ENCODE measurements at regions not wholly inside any gene's neighbourhood (a gene's known extent, or its start where the extent isn't known, plus 50 kb on each side); places are given as distances from the start of the nearest gene placed in this dataset.
"Not testable (repeated sequence)": the region's sequence is repeated elsewhere in the genome, so short reads cannot be mapped to it uniquely, and the experiment has no call there.

DNA sequence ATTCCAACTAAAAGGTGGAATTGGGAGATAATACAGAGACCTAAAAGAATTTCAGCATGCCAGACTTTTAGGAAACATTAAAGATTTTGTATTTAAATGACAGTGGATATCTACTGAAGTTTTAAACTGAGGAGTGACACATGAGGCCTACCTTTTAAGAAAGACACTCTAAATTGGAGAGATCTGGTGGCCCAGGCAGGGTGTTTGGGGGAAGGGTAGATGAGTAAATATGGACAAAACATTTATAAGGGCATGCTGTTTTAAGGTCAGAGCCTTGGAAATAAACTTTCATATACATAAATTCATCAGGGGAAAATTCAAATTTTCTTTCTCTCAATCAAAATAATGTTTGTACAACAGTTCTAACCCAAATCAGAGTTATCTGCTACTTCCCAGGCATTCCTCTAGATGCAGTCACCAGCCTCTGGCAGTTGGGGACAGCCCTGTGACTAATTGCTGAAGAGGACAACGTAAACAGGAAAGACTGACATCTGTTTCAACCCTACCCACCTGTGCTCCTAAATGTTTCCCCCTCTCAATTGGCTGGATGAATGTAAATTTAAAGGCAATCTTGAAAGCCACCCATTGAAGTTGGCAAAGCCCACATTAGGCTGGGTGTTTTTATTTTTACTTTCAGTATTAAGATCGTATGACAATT is 1646.9 kb upstream of the ADGRL3 start:
- no peak overlapping the region for H3K4me3 ChIP-seq (ENCODE audit: low read depth, low read length)
- CTCF ChIA-PET, result no interaction called here
- POLR2A ChIA-PET, result no interaction called here
- TF ChIP-seq, protein P1, sequence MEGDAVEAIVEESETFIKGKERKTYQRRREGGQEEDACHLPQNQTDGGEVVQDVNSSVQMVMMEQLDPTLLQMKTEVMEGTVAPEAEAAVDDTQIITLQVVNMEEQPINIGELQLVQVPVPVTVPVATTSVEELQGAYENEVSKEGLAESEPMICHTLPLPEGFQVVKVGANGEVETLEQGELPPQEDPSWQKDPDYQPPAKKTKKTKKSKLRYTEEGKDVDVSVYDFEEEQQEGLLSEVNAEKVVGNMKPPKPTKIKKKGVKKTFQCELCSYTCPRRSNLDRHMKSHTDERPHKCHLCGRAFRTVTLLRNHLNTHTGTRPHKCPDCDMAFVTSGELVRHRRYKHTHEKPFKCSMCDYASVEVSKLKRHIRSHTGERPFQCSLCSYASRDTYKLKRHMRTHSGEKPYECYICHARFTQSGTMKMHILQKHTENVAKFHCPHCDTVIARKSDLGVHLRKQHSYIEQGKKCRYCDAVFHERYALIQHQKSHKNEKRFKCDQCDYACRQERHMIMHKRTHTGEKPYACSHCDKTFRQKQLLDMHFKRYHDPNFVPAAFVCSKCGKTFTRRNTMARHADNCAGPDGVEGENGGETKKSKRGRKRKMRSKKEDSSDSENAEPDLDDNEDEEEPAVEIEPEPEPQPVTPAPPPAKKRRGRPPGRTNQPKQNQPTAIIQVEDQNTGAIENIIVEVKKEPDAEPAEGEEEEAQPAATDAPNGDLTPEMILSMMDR (IDR thresholded peaks at IDR 0.05; ENCODE audit: insufficient read depth, low read length, missing control alignments), result no peak
- DNase-seq (ENCODE audit: low read depth, low spot score), result no peak

DNA sequence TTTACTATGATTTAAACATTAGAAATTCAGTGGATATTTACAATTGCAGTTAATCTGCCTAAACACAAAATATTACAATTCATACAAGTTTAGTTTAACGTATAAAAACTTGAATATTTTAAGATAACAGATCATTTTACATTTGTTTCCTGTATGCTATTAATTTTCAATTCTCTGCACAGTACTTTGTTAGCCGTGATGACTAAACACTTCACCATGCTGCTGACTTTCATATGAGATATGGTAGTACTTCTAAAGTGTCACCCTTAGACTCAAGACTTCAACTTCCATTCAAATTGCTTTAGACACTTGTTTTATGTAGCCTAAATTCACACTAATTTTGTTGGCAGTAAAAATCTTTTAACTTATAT is 1646.4 kb upstream of the ADGRL3 start:
- DNase-seq (ENCODE audit: low read depth, low spot score), result no peak
- CTCF ChIA-PET, result no interaction called here
- no peak overlapping the region for H3K4me3 ChIP-seq (ENCODE audit: low read depth, low read length)
- TF ChIP-seq, protein P1 (IDR thresholded peaks at IDR 0.05; ENCODE audit: insufficient read depth, low read length, missing control alignments), result no peak
- POLR2A ChIA-PET, result no interaction called here

DNA sequence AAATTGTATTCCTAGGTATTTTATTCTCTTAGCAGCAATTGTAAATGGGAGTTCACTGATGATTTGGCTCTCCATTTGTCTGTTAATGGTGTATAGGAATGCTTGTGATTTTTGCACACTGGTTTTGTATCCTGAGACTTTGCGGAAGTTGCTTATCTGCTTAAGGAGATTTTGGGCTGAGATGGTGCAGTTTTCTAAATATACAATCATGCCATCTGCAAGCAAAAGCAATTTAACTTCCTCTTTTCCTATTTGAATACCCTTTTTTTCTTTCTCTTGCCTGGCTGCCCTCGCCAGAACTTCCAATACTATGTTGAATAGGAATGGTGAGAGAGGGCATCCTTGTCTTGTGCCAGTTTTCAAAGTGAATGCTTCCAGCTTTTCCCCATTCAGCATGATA is 1643.9 kb upstream of the ADGRL3 start:
- POLR2A ChIA-PET; CTCF ChIA-PET; DNase-seq (ENCODE audit: low read depth, low spot score); H3K4me3 ChIP-seq (ENCODE audit: low read depth, low read length): not testable (repeated sequence)

DNA sequence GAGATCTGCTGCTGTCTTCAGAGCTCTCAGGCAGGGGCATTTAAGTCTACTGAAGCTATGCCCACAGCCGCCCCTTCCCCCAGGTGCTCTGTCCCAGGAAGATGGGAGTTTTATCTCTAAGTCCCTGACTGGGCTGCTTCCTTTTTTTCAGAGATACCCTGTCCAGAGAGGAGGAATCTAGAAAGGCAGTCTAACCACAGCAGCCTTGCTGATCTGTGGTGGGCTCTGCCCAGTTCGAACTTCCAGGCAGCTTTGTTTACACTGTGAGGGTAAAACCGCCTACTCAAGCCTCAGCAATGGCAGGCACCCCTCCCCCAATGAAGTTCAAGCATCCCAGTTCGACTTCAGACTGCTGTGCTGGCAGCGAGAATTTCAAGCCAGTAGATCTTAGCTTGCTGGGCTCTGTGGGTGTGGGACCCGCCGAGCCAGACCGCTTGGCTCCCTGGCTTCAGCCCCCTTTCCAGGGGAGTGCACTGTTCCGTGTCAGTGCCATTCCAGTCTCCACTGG is 1639.9 kb upstream of the ADGRL3 start:
- POLR2A ChIA-PET; DNase-seq (ENCODE audit: low read depth, low spot score); CTCF ChIA-PET; H3K4me3 ChIP-seq (ENCODE audit: low read depth, low read length): not testable (repeated sequence)

DNA sequence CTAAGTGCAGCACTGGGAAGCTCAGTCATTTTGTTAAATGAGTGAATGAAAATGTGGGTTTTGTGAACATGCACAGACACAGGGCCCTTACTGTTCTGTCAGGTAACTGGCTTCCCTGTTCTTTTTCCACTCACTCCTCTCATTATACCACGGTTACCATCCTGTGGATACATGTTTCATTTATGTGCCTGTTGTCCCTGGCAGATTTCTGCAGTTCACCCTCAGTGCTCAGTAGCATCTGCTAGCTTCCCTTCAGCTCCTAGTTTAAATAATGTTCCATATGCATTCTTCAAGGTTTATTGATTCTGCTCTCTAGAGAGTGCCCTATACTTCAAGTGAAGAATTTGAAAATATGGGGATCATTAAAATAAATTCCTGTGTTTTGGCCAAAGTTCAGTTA is 1634.3 kb upstream of the ADGRL3 start:
- H3K4me3 ChIP-seq (ENCODE audit: low read depth, low read length), result no peak overlapping the region
- POLR2A ChIA-PET, result no interaction called here
- TF ChIP-seq, protein P1 (IDR thresholded peaks at IDR 0.05; ENCODE audit: insufficient read depth, low read length, missing control alignments), result no peak
- DNase-seq (ENCODE audit: low read depth, low spot score), result no peak
- CTCF ChIA-PET, result no interaction called here

DNA sequence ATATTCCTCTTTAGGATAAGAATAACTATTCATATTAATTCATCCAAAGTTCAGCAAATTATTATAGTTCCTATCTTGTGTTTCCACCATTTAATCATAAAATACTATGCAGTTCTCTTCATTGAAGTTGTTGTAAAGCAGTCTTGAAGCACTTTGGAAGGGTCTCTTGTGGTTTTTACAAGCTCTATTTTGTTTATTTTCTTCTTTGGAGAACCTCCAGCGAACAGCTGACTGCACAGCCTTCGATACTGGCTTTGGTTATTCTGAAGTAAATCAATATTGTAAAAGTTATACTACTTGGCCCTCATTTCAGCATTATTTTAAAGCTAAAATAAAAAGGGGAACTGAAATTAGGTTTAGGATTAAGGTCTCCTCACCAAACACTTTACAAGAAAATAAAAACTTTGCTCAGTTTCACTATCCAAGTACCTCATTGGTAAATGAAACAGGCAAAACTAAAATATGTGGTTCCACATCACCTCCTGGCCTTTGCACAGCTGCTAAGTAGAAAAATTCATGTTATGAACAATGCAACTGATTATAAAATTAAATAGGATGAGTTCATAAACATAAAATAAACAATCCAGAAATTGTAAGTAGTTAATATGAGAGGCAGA is 1629.2 kb upstream of the ADGRL3 start:
- TF ChIP-seq, protein P1 (IDR thresholded peaks at IDR 0.05; ENCODE audit: insufficient read depth, low read length, missing control alignments), result no peak
- no peak for DNase-seq (ENCODE audit: low read depth, low spot score)
- ChIA-PET POLR2A (no interaction called here), CTCF (no interaction called here)
- H3K4me3 ChIP-seq (ENCODE audit: low read depth, low read length), result no peak overlapping the region

DNA sequence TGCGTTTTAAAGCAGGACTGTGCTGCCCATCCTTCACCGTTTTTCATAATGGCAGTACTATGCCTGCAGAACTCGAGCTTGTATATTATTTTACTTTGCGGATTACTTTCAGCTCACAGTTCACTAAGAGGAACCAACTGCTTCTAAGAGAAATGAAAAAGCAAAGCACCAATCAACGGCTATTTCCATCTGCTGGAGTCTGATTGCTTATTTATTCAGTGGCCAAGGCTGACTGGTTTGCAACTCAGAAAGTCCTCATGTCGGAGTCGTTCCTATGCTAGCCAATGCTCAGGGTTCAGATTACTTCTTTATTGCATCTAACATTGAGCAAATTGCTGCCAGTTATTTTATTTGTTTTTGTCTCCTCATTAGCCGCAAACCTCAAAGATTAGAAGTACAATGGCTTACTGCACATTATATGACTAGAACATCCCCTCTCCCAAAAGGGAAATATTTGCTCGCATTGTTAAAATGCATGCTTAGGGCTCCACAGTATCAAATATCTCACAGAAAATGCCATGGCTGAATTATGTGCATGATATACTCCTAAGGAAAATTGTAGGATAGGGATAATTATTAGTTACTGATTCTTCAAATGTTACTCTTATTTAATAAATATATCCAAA is 1628.2 kb upstream of the ADGRL3 start:
- TF ChIP-seq, protein P1 (IDR thresholded peaks at IDR 0.05; ENCODE audit: insufficient read depth, low read length, missing control alignments), result no peak
- ChIA-PET POLR2A (no interaction called here), CTCF (no interaction called here)
- H3K4me3 ChIP-seq (ENCODE audit: low read depth, low read length), result no peak overlapping the region
- no peak for DNase-seq (ENCODE audit: low read depth, low spot score)
